ENCODE measurements at regions not wholly inside any gene's neighbourhood (a gene's known extent, or its start where the extent isn't known, plus 50 kb on each side); places are given as distances from the start of the nearest gene placed in this dataset.
A peak's percentile ranks its signal among the peaks of the same experiment; 100 is the strongest.

GRCh38 chr2:842151-842803, 108.4 kb upstream of the SNTG2 start:
- TF ChIP-seq CTCF (IDR thresholded peaks at IDR 0.05; ENCODE audit: low read depth, low read length) (no peak), MYC (IDR thresholded peaks at IDR 0.05; ENCODE audit: low read depth, low read length) (no peak), POLR2A (IDR thresholded peaks at IDR 0.05; ENCODE audit: extremely low read depth, insufficient read length) (no peak)
- TF ChIP-seq, protein P1, sequence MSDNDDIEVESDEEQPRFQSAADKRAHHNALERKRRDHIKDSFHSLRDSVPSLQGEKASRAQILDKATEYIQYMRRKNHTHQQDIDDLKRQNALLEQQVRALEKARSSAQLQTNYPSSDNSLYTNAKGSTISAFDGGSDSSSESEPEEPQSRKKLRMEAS (IDR thresholded peaks at IDR 0.05; ENCODE audit: low read depth, low read length), result no peak
- DNase-seq (ENCODE audit: low read depth), result no peak
- H3K4me3 ChIP-seq (ENCODE audit: low read depth, low read length), result no peak overlapping the region

GRCh38 chr2:841036-841435, 109.6 kb upstream of the SNTG2 start:
- TF ChIP-seq POLR2A (IDR thresholded peaks at IDR 0.05; ENCODE audit: extremely low read depth, insufficient read length) (no peak), CTCF (IDR thresholded peaks at IDR 0.05; ENCODE audit: low read depth, low read length) (no peak), MYC (IDR thresholded peaks at IDR 0.05; ENCODE audit: low read depth, low read length) (no peak)
- TF ChIP-seq, protein P1 (IDR thresholded peaks at IDR 0.05; ENCODE audit: low read depth, low read length), result no peak
- no peak for DNase-seq (ENCODE audit: low read depth)
- no peak overlapping the region for H3K4me3 ChIP-seq (ENCODE audit: low read depth, low read length)

GRCh38 chr2:834233-834632, 116.4 kb upstream of the SNTG2 start:
- TF ChIP-seq CTCF (IDR thresholded peaks at IDR 0.05; ENCODE audit: low read depth, low read length) (no peak), MYC (IDR thresholded peaks at IDR 0.05; ENCODE audit: low read depth, low read length) (no peak), POLR2A (IDR thresholded peaks at IDR 0.05; ENCODE audit: extremely low read depth, insufficient read length) (no peak)
- TF ChIP-seq, protein P1 (IDR thresholded peaks at IDR 0.05; ENCODE audit: low read depth, low read length), result no peak
- H3K4me3 ChIP-seq (ENCODE audit: low read depth, low read length), result no peak overlapping the region
- no peak for DNase-seq (ENCODE audit: low read depth)

GRCh38 chr2:833180-833579, 117.5 kb upstream of the SNTG2 start:
- H3K4me3 ChIP-seq (ENCODE audit: low read depth, low read length), result no peak overlapping the region
- TF ChIP-seq, protein P1 (IDR thresholded peaks at IDR 0.05; ENCODE audit: low read depth, low read length), result no peak
- TF ChIP-seq CTCF (IDR thresholded peaks at IDR 0.05; ENCODE audit: low read depth, low read length) (no peak), MYC (IDR thresholded peaks at IDR 0.05; ENCODE audit: low read depth, low read length) (no peak), POLR2A (IDR thresholded peaks at IDR 0.05; ENCODE audit: extremely low read depth, insufficient read length) (no peak)
- DNase-seq (ENCODE audit: low read depth), result peak; percentile 39

DNA sequence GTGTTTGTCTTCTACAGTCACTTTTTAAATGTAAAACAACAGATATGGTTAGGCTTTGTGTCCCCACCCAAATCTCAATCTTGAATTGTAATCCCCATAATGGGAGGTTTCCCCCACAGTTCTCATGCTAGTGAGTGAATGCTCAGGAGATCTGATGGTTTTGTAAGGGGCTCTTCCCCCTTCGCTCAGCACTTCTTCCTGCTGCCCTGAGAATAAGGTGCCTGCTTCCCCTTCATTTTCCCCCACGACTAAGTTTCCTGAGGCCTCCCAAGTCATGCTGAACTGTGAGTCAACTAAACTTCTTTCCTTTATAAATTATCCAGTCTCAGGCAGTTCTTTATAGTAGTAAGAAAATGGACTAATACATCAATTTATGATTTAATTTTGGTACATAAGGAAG, 118.0 kb upstream of the SNTG2 start:
- TF ChIP-seq POLR2A (IDR thresholded peaks at IDR 0.05; ENCODE audit: extremely low read depth, insufficient read length) (no peak), CTCF (IDR thresholded peaks at IDR 0.05; ENCODE audit: low read depth, low read length) (no peak), MYC (IDR thresholded peaks at IDR 0.05; ENCODE audit: low read depth, low read length) (no peak)
- TF ChIP-seq, protein P1 (IDR thresholded peaks at IDR 0.05; ENCODE audit: low read depth, low read length), result no peak
- no peak for DNase-seq (ENCODE audit: low read depth)

More for the DNA sequence above, 118.0 kb upstream of the SNTG2 start:
- H3K4me3 ChIP-seq (ENCODE audit: low read depth, low read length), result no peak overlapping the region

All from NB4 (cell line).